H9 (cell line): ENCODE measurements at regions not wholly inside any gene's neighbourhood (a gene's known extent, or its start where the extent isn't known, plus 50 kb on each side); places are given as distances from the start of the nearest gene placed in this dataset.

Source experiments
- DNase-seq: peaks from one replicate; pipeline ENCODE4 v3.0.0-alpha.2; 2017
- H2AFZ ChIP-seq: one replicate; pipeline ENCODE4 v1.6.1; 2013; ENCODE audit warnings: mild to moderate bottlenecking, low read length, control low read depth, moderate library complexity
- H2AK5ac ChIP-seq: 2 replicates; pipeline ENCODE4 v1.6.1; 2013; ENCODE audit warnings: low read length, control low read depth, mixed read lengths; ENCODE audit not compliant: insufficient read length
- H2BK120ac ChIP-seq: one replicate; pipeline ENCODE4 v1.6.1; 2013; ENCODE audit warnings: low read depth, mild to moderate bottlenecking, low read length, control low read depth, inconsistent platforms; ENCODE audit not compliant: poor library complexity, severe bottlenecking
- H2BK12ac ChIP-seq: 2 replicates; pipeline ENCODE4 v1.6.1; 2013; ENCODE audit warnings: low read length, control low read depth, mixed read lengths, low read depth; ENCODE audit not compliant: insufficient read length
- H2BK15ac ChIP-seq: 2 replicates; pipeline ENCODE4 v1.6.1; 2013; ENCODE audit warnings: low read depth, low read length, control low read depth
- H2BK20ac ChIP-seq: one replicate; pipeline ENCODE4 v1.6.1; 2013; ENCODE audit warnings: low read depth, mild to moderate bottlenecking, low read length, control low read depth, inconsistent platforms; ENCODE audit not compliant: poor library complexity, severe bottlenecking
- H2BK5ac ChIP-seq: 2 replicates; pipeline ENCODE4 v1.6.1; 2013; ENCODE audit warnings: low read length, control low read depth, mixed read lengths; ENCODE audit not compliant: insufficient read length
- H3K14ac ChIP-seq: 2 replicates; pipeline ENCODE4 v1.6.1; 2013; ENCODE audit warnings: low read length, control low read depth; ENCODE audit not compliant: insufficient read depth
- H3K18ac ChIP-seq: 2 replicates; pipeline ENCODE4 v1.6.1; 2013; ENCODE audit warnings: low read depth, mild to moderate bottlenecking, mixed read lengths, low read length, control low read depth; ENCODE audit not compliant: insufficient read length
- H3K23ac ChIP-seq: 2 replicates; pipeline ENCODE4 v1.6.1; 2013; ENCODE audit warnings: low read length, control low read depth, mixed read lengths, low read depth; ENCODE audit not compliant: insufficient read length
- H3K23me2 ChIP-seq: 2 replicates; pipeline ENCODE4 v1.6.1; 2013; ENCODE audit warnings: low read depth, mild to moderate bottlenecking, mixed read lengths, low read length, control low read depth; ENCODE audit not compliant: insufficient read length, poor library complexity, severe bottlenecking
- H3K27ac ChIP-seq: 2 replicates; pipeline ENCODE4 v1.5.1; 2013; ENCODE audit warnings: low read length, control low read depth, mixed read lengths, low read depth; ENCODE audit not compliant: insufficient read length
- H3K27me3 ChIP-seq: 2 replicates; pipeline ENCODE4 v1.6.1; 2013; ENCODE audit warnings: low read length, control low read depth, inconsistent platforms; ENCODE audit not compliant: insufficient read depth
- H3K4ac ChIP-seq: 2 replicates; pipeline ENCODE4 v1.6.1; 2013; ENCODE audit warnings: low read depth, mild to moderate bottlenecking, control low read depth, inconsistent platforms, low read length, moderate library complexity
- H3K4me1 ChIP-seq: 2 replicates; pipeline ENCODE4 v1.6.1; 2013; ENCODE audit warnings: low read length, control low read depth, inconsistent platforms; ENCODE audit not compliant: insufficient read depth
- H3K4me2 ChIP-seq: 2 replicates; pipeline ENCODE4 v1.6.1; 2013; ENCODE audit warnings: low read length, control low read depth, mixed read lengths; ENCODE audit not compliant: insufficient read length, insufficient read depth
- H3K56ac ChIP-seq: 2 replicates; pipeline ENCODE4 v1.6.1; 2013; ENCODE audit warnings: low read depth, mild to moderate bottlenecking, mixed read lengths, low read length, control low read depth; ENCODE audit not compliant: insufficient read length
- H3K79me1 ChIP-seq: 2 replicates; pipeline ENCODE4 v1.6.1; 2013; ENCODE audit warnings: low read depth, mild to moderate bottlenecking, moderate library complexity, low read length, control low read depth, inconsistent platforms; ENCODE audit not compliant: insufficient read depth, poor library complexity, severe bottlenecking
- H3K79me2 ChIP-seq: 2 replicates; pipeline ENCODE4 v1.6.1; 2013; ENCODE audit warnings: low read length, control low read depth, inconsistent platforms; ENCODE audit not compliant: insufficient read depth
- H3K9ac ChIP-seq: 2 replicates; pipeline ENCODE4 v1.6.1; 2013; ENCODE audit warnings: low read length, control low read depth, mixed read lengths; ENCODE audit not compliant: insufficient read length; ENCODE audit errors: extremely low read depth
- H3K9me3 ChIP-seq: one replicate; pipeline ENCODE4 v1.6.1; 2013; ENCODE audit warnings: low read depth, low read length, inconsistent platforms; ENCODE audit not compliant: control insufficient read depth
- H3T11ph ChIP-seq: one replicate; pipeline ENCODE4 v1.6.1; 2013; ENCODE audit warnings: mild to moderate bottlenecking, low read length, control low read depth, inconsistent platforms
- H4K20me1 ChIP-seq: one replicate; pipeline ENCODE4 v1.6.1; 2013; ENCODE audit not compliant: control insufficient read depth, insufficient read length, insufficient read depth
- H4K5ac ChIP-seq: 2 replicates; pipeline ENCODE4 v1.6.1; 2013; ENCODE audit warnings: low read depth, mild to moderate bottlenecking, mixed read lengths, low read length, control low read depth; ENCODE audit not compliant: insufficient read length
- H4K8ac ChIP-seq: replicated peaks from 2 replicates; pipeline ENCODE4 v1.6.1; 2013; ENCODE audit warnings: low read length, control low read depth, mixed read lengths, low read depth; ENCODE audit not compliant: insufficient read length
- H4K91ac ChIP-seq: 2 replicates; pipeline ENCODE4 v1.6.1; 2013; ENCODE audit warnings: low read depth, mild to moderate bottlenecking, moderate library complexity, mixed read lengths, low read length, control low read depth; ENCODE audit not compliant: insufficient read length
- H3K27ac Mint-ChIP-seq, 3 experiments: 2 replicates in 2 of 3; 3 replicates in 1 of 3; pipeline ENCODE4 v1.8.0; 2020 to 2021; ENCODE audit warnings: mixed read lengths in 3 of 3, mild to moderate bottlenecking in 1 of 3, moderate library complexity in 1 of 3
- H3K27me3 Mint-ChIP-seq: 2 replicates; pipeline ENCODE4 v1.8.0; 2021; ENCODE audit warnings: low read depth, mild to moderate bottlenecking, moderate library complexity, mixed read lengths
- H3K36me3 Mint-ChIP-seq, 3 experiments: 2 replicates in 2 of 3; 3 replicates in 1 of 3; pipeline ENCODE4 v1.8.0; 2020 to 2021; ENCODE audit warnings: low read depth in 3 of 3, mixed read lengths in 3 of 3; ENCODE audit not compliant: insufficient read depth in 1 of 3
- H3K4me1 Mint-ChIP-seq, 2 experiments: 2 replicates each; pipeline ENCODE4 v1.8.0; 2020; ENCODE audit warnings: mixed read lengths in 2 of 2
- H3K4me3 Mint-ChIP-seq, 2 experiments: 2 replicates in 1 of 2; 3 replicates in 1 of 2; pipeline ENCODE4 v1.8.0; 2020 to 2021; ENCODE audit warnings: mild to moderate bottlenecking in 2 of 2, mixed read lengths in 2 of 2, moderate library complexity in 1 of 2
- H3K9me3 Mint-ChIP-seq, 2 experiments: 2 replicates in 1 of 2; 3 replicates in 1 of 2; pipeline ENCODE4 v1.8.0; 2020; ENCODE audit warnings: mild to moderate bottlenecking in 2 of 2, mixed read lengths in 2 of 2, moderate library complexity in 1 of 2
- CTCF ChIP-seq: fragments of 200-600 bp; sonication (generic); conservative IDR thresholded peaks from 3 replicates; pipeline ENCODE4 v1.8.0; 2021; ENCODE audit warnings: antibody characterized with exemption, mild to moderate bottlenecking
- WGBS: extraction: QIAGEN DNeasy Blood & Tissue Kit; methylation state at CpG from one replicate; pipeline ENCODE4 v1.1.7; 2013; ENCODE audit warnings: missing lambda C conversion rate, low lambda C conversion rate, mixed read lengths; ENCODE audit not compliant: insufficient read length; ENCODE audit errors: extremely low coverage; 5-methylcytosine and 5-hydroxymethylcytosine counted together

- H3K27ac ChIP-seq = no peak overlapping the region
- no peak overlapping the region for H3K9ac ChIP-seq
- H3K27me3 Mint-ChIP-seq = peaks cover 63% of the 10 kb centered on the region
- no peaks in the 10 kb centered on the region for H3K79me2 ChIP-seq
- H3K27ac Mint-ChIP-seq = no peak overlapping the region
- H3K18ac ChIP-seq = no peak overlapping the region
- no peak overlapping the region for H2AFZ ChIP-seq
- H3K4me3 Mint-ChIP-seq = peak overlapping the region; percentile 74 to 91
- WGBS = no CpG with 5 or more reads among the region's 21 CpGs
- H4K5ac ChIP-seq = no peak overlapping the region
- H2BK12ac ChIP-seq = no peak overlapping the region
- H3K9me3 Mint-ChIP-seq = no peaks in the 10 kb centered on the region
- H2BK20ac ChIP-seq = no peak overlapping the region
- H2BK5ac ChIP-seq = no peak overlapping the region
- H3K4ac ChIP-seq = no peak overlapping the region
- no peak overlapping the region for H4K8ac ChIP-seq
- peaks cover 17% of the 10 kb centered on the region for H3K23me2 ChIP-seq
- no peak overlapping the region for H2BK120ac ChIP-seq
- peak overlapping the region; percentile 66 for H3K4me2 ChIP-seq
- no peak overlapping the region for H2AK5ac ChIP-seq
- H3K79me1 ChIP-seq = no peaks in the 10 kb centered on the region
- no peak overlapping the region for H3K14ac ChIP-seq
- H3K23ac ChIP-seq = no peak overlapping the region
- H4K91ac ChIP-seq = no peak overlapping the region
- H3K9me3 ChIP-seq = no peaks in the 10 kb centered on the region
- no peak for TF ChIP-seq CTCF
- H3K4me1 Mint-ChIP-seq = peaks cover 32% of the 10 kb centered on the region in 2 experiments
- peaks cover 16% of the 10 kb centered on the region for H3K27me3 ChIP-seq
- H3K36me3 Mint-ChIP-seq = no peaks in the 10 kb centered on the region
- peaks cover 5% of the 10 kb centered on the region; the same call in 1 of the 2 replicates for H3K4me1 ChIP-seq
- no peak overlapping the region for H3T11ph ChIP-seq
- no peaks in the 10 kb centered on the region for H4K20me1 ChIP-seq
- H2BK15ac ChIP-seq = no peak overlapping the region
- no peak overlapping the region for H3K56ac ChIP-seq
- peak; percentile 70 for DNase-seq
These were observed 143.9 kb upstream of the UMPS start for GRCh38 chr3:124586126-124587052.
